Thyroid gland (tissue), 4 donors: ENCODE measurements at regions not wholly inside any gene's neighbourhood (a gene's known extent, or its start where the extent isn't known, plus 50 kb on each side); places are given as distances from the start of the nearest gene placed in this dataset.

Source experiments
- POLR2A ChIP-seq, 2 donors: fragments of 450-650 bp; IDR thresholded peaks; one replicate each; pipeline ENCODE4 v1.6.1; 2017; ENCODE audit warnings: antibody characterized with exemption in 2 of 2, mild to moderate bottlenecking in 2 of 2, moderate library complexity in 1 of 2
- TF ChIP-seq, protein P1 (sequence below), 6 experiments: fragments of 200-600 bp in 3 of 6; fragments of 450-650 bp in 3 of 6; sonication (generic) in 3 of 6; IDR thresholded peaks; one replicate each; pipeline ENCODE4 v1.5.1; 2016 to 2019; ENCODE audit warnings: antibody characterized with exemption in 6 of 6, mild to moderate bottlenecking in 2 of 6, inconsistent platforms in 1 of 6, moderate library complexity in 1 of 6

DNA sequence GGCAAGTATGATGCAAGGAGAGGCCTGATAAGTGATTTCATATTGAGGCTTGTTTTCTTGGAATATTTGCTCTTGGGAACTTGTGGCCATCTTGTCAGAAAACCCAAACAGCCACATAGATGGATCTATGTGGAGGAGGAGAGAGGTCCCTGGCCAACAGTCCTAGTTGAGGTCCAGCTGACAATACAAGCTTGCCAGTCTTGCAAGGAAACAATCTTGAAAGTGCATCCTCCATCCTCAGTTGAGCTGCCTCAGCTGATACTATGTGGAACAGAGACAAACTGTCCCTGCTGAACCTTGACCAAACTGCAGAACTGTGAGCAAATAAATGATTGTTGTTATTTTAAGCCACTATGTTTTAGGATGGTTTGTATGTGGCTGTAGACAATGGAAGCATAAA lies 146.4 kb downstream of the TMX1 start:
- no peak for TF ChIP-seq POLR2A (IDR thresholded peaks at IDR 0.05)
- TF ChIP-seq, protein P1, sequence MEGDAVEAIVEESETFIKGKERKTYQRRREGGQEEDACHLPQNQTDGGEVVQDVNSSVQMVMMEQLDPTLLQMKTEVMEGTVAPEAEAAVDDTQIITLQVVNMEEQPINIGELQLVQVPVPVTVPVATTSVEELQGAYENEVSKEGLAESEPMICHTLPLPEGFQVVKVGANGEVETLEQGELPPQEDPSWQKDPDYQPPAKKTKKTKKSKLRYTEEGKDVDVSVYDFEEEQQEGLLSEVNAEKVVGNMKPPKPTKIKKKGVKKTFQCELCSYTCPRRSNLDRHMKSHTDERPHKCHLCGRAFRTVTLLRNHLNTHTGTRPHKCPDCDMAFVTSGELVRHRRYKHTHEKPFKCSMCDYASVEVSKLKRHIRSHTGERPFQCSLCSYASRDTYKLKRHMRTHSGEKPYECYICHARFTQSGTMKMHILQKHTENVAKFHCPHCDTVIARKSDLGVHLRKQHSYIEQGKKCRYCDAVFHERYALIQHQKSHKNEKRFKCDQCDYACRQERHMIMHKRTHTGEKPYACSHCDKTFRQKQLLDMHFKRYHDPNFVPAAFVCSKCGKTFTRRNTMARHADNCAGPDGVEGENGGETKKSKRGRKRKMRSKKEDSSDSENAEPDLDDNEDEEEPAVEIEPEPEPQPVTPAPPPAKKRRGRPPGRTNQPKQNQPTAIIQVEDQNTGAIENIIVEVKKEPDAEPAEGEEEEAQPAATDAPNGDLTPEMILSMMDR (IDR thresholded peaks at IDR 0.05): no peak
